HCT116 (cell line): ENCODE measurements at regions not wholly inside any gene's neighbourhood (a gene's known extent, or its start where the extent isn't known, plus 50 kb on each side); places are given as distances from the start of the nearest gene placed in this dataset.

Experiments
- ATAC-seq: fragments of 200-7000 bp; cut with Tn5 transposase; 2 replicates; pipeline ENCODE4 v1.9.1; 2020; ENCODE audit warnings: mild to moderate bottlenecking, moderate library complexity
- BruUV-seq: library from RNA; stranded (reverse); fragments of 400-500 nt; replicated peaks from 2 replicates; lab custom pipeline; 2021; lab: Mats Ljungman, UMichigan
- CTCF ChIA-PET: fragments of 300-600 bp; sonication (Branson Sonifier 250); formaldehyde crosslinking; loops from one replicate; lab custom pipeline; 2021; ENCODE audit warnings: antibody characterized with exemption; lab: Charles Lee
- POLR2A ChIA-PET: fragments of 300-600, 350-600 bp; sonication (Branson Sonifier 250); formaldehyde crosslinking; loops from one replicate; lab custom pipeline; 2021; ENCODE audit warnings: antibody characterized with exemption; lab: Charles Lee
- RAD21 ChIA-PET, 2 experiments: fragments of 300-600 bp; sonication (Branson Sonifier 250); formaldehyde crosslinking; loops; one replicate each; lab custom pipeline; 2023; ENCODE audit warnings: low total read pairs in 2 of 2; ENCODE audit not compliant: uncharacterized antibody in 2 of 2, unreplicated experiment in 2 of 2, low non-redundant PET in 1 of 2; lab: Charles Lee
- DNase-seq: peaks from one replicate; pipeline ENCODE4 v3.0.0-alpha.2; 2010; ENCODE audit warnings: low read depth, low spot score
- H2AFZ ChIP-seq: fragments of 200-600 bp; shearing (Covaris generic), sonication (generic); 2 replicates; pipeline ENCODE4 v1.6.1; 2017; ENCODE audit warnings: low read depth, mixed run types, mixed read lengths, antibody characterized with exemption, low read length; ENCODE audit not compliant: poor library complexity, severe bottlenecking
- H3K27ac ChIP-seq: 2 replicates; pipeline ENCODE4 v1.5.1; 2012; ENCODE audit warnings: low read depth, low read length
- H3K27me3 ChIP-seq: fragments of 200-600 bp; sonication (generic); 2 replicates; pipeline ENCODE4 v1.6.1; 2016; ENCODE audit warnings: mixed run types, low read length, mixed read lengths; ENCODE audit not compliant: insufficient read depth
- H3K36me3 ChIP-seq, 2 experiments: fragments of 200-500 bp in 1 of 2; fragments of 200-600 bp in 1 of 2; sonication (Bioruptor generic) in 1 of 2; sonication (generic) in 1 of 2; 2 replicates each; pipeline versions ENCODE4 v1.5.1 to v1.6.1; 2014 to 2016; ENCODE audit warnings: low read length in 2 of 2, inconsistent platforms in 1 of 2, mixed read lengths in 1 of 2, mixed run types in 1 of 2; ENCODE audit not compliant: insufficient read depth in 2 of 2, control insufficient read depth in 1 of 2
- H3K4me1 ChIP-seq, 2 experiments: fragments of 200-600 bp in 1 of 2; sonication (generic) in 1 of 2; 2 replicates each; pipeline versions ENCODE4 v1.5.1 to v1.6.1; 2012 to 2017; ENCODE audit warnings: low read length in 2 of 2, inconsistent platforms in 1 of 2, mild to moderate bottlenecking in 1 of 2, mixed read lengths in 1 of 2, mixed run types in 1 of 2, moderate library complexity in 1 of 2; ENCODE audit not compliant: insufficient read depth in 2 of 2, control insufficient read depth in 1 of 2
- H3K4me2 ChIP-seq: fragments of 200-600 bp; sonication (generic); 2 replicates; pipeline ENCODE4 v1.6.1; 2017; ENCODE audit warnings: mixed run types, low read length, mixed read lengths
- H3K4me3 ChIP-seq, 2 experiments: fragments of 200-600 bp in 1 of 2; sonication (generic) in 1 of 2; replicated peaks in 1 of 2; 2 replicates each; pipeline ENCODE4 v1.5.1; 2011 to 2016; ENCODE audit warnings: low read length in 2 of 2, control low read depth in 1 of 2, low read depth in 1 of 2, mild to moderate bottlenecking in 1 of 2, mixed read lengths in 1 of 2, mixed run types in 1 of 2
- H3K79me2 ChIP-seq: fragments of 200-600 bp; sonication (generic); 2 replicates; pipeline ENCODE4 v1.6.1; 2017; ENCODE audit warnings: mild to moderate bottlenecking, mixed run types, low read length, moderate library complexity, mixed read lengths; ENCODE audit not compliant: insufficient read depth
- H3K9ac ChIP-seq: fragments of 200-600 bp; sonication (generic); 2 replicates; pipeline ENCODE4 v1.6.1; 2016; ENCODE audit warnings: low read length, mixed read lengths
- H3K9me2 ChIP-seq: fragments of 200-600 bp; sonication (generic), shearing (Covaris generic); 2 replicates; pipeline ENCODE4 v1.6.1; 2017; ENCODE audit warnings: mixed run types, mild to moderate bottlenecking, moderate library complexity; ENCODE audit not compliant: insufficient read depth
- H3K9me3 ChIP-seq, 2 experiments: fragments of 200-500 bp in 1 of 2; fragments of 200-600 bp in 1 of 2; sonication (Bioruptor generic) in 1 of 2; sonication (generic) in 1 of 2; 2 replicates each; pipeline ENCODE4 v1.6.1; 2014 to 2017; ENCODE audit warnings: low read length in 2 of 2, mixed read lengths in 2 of 2, inconsistent platforms in 1 of 2, low read depth in 1 of 2, mild to moderate bottlenecking in 1 of 2, mixed run types in 1 of 2, moderate library complexity in 1 of 2; ENCODE audit not compliant: control insufficient read depth in 1 of 2, insufficient read depth in 1 of 2
- H4K20me1 ChIP-seq: fragments of 200-600 bp; sonication (generic), shearing (Covaris generic); 2 replicates; pipeline ENCODE4 v1.6.1; 2017; ENCODE audit warnings: mixed run types, mild to moderate bottlenecking, moderate library complexity; ENCODE audit not compliant: insufficient read depth
- ATF3 ChIP-seq: IDR thresholded peaks from 2 replicates; pipeline ENCODE4 v1.6.1; 2012
- CBX3 ChIP-seq: IDR thresholded peaks from 2 replicates; pipeline ENCODE4 v1.6.1; 2012; ENCODE audit warnings: low read depth
- EGR1 ChIP-seq: IDR thresholded peaks from 2 replicates; pipeline ENCODE4 v1.6.1; 2012; ENCODE audit warnings: low read depth
- ELF1 ChIP-seq: IDR thresholded peaks from 2 replicates; pipeline ENCODE4 v1.6.1; 2012; ENCODE audit warnings: low read depth, borderline replicate concordance
- EZH2 ChIP-seq: fragments of 200-600 bp; sonication (generic); IDR thresholded peaks from 2 replicates; pipeline ENCODE4 v1.6.1; 2017; ENCODE audit warnings: antibody characterized with exemption, mixed run types
- EZH2phosphoT487 ChIP-seq: fragments of 200-600 bp; IDR thresholded peaks from 2 replicates; pipeline ENCODE4 v1.6.1; 2018; ENCODE audit warnings: antibody characterized with exemption, borderline replicate concordance
- RAD21 ChIP-seq: IDR thresholded peaks from 2 replicates; pipeline ENCODE4 v1.6.1; 2012; ENCODE audit warnings: low read depth, mild to moderate bottlenecking
- REST ChIP-seq: IDR thresholded peaks from 2 replicates; pipeline ENCODE4 v1.6.1; 2012; ENCODE audit warnings: low read depth
- SP1 ChIP-seq: IDR thresholded peaks from 2 replicates; pipeline ENCODE4 v1.6.1; 2012; ENCODE audit warnings: low read depth
- SRF ChIP-seq: IDR thresholded peaks from 2 replicates; pipeline ENCODE4 v1.6.1; 2012; ENCODE audit warnings: low read depth
- YY1 ChIP-seq: IDR thresholded peaks from 2 replicates; pipeline ENCODE4 v1.6.1; 2011; ENCODE audit warnings: low read length, low read depth, moderate library complexity, mild to moderate bottlenecking; ENCODE audit not compliant: insufficient replicate concordance; ENCODE audit errors: extremely low read depth
- ZBTB33 ChIP-seq: IDR thresholded peaks from 2 replicates; pipeline ENCODE4 v1.6.1; 2011; ENCODE audit warnings: mild to moderate bottlenecking, low read length, moderate library complexity; ENCODE audit not compliant: insufficient replicate concordance; ENCODE audit errors: extremely low read depth
- ZNF274 ChIP-seq: fragments of 200-500 bp; sonication (Bioruptor generic); IDR thresholded peaks from 2 replicates; pipeline ENCODE4 v1.6.1; 2014; ENCODE audit warnings: mild to moderate bottlenecking, low read depth, low read length, inconsistent platforms
- intact Hi-C: fragments of 100-400 bp; cut with micrococcal nuclease; formaldehyde crosslinking; loops from 2 replicates; pipeline ENCODE4 v1.10.0; 2022

GRCh38 chr3:67289626-67290025 is 291.5 kb downstream of the KBTBD8 start:
- TF ChIP-seq ATF3 (no peak), SP1 (no peak), ELF1 (no peak), SRF (no peak), EZH2phosphoT487 (no peak), YY1 (no peak), EZH2 (no peak)
- ChIA-PET POLR2A (no interaction called here), CTCF (no interaction called here), RAD21 (no interaction called here)
- H3K4me1 ChIP-seq: no peaks in the 10 kb centered on the region
- intact Hi-C loops: no loop called here
- no peak overlapping the region for H3K4me3 ChIP-seq
- H3K27ac ChIP-seq: no peak overlapping the region
- DNase-seq (no peak), ATAC-seq (no peak)
- no peaks in the 10 kb centered on the region for H4K20me1 ChIP-seq
- H3K9me2 ChIP-seq: no peaks in the 10 kb centered on the region
- no peaks in the 10 kb centered on the region for H3K79me2 ChIP-seq
- no TSS peak for BruUV-seq
- H2AFZ ChIP-seq: no peak overlapping the region
- no peak overlapping the region for H3K9ac ChIP-seq
- no peaks in the 10 kb centered on the region; a peak in 1 of 4 replicates for H3K36me3 ChIP-seq
- no peak overlapping the region for H3K4me2 ChIP-seq
- H3K9me3 ChIP-seq: no peaks in the 10 kb centered on the region
- H3K27me3 ChIP-seq: peaks cover 7% of the 10 kb centered on the region; the same call in 1 of the 2 replicates

GRCh38 chr3:67290438-67290837 is 292.3 kb downstream of the KBTBD8 start:
- H2AFZ ChIP-seq: no peak overlapping the region
- no TSS peak for BruUV-seq
- intact Hi-C loops: no loop called here
- no peak overlapping the region for H3K9ac ChIP-seq
- no peak overlapping the region for H3K27ac ChIP-seq
- no peaks in the 10 kb centered on the region for H3K79me2 ChIP-seq
- CTCF ChIA-PET: no interaction called here
- POLR2A ChIA-PET: no interaction called here
- H3K36me3 ChIP-seq: no peaks in the 10 kb centered on the region; a peak in 1 of 4 replicates
- no peaks in the 10 kb centered on the region for H4K20me1 ChIP-seq
- no peaks in the 10 kb centered on the region for H3K9me3 ChIP-seq
- ATAC-seq (no peak), DNase-seq (no peak)
- H3K4me1 ChIP-seq: no peaks in the 10 kb centered on the region
- no peaks in the 10 kb centered on the region for H3K9me2 ChIP-seq
- peaks cover 7% of the 10 kb centered on the region; the same call in 1 of the 2 replicates for H3K27me3 ChIP-seq
- H3K4me3 ChIP-seq: no peak overlapping the region
- no peak overlapping the region for H3K4me2 ChIP-seq
- RAD21 ChIA-PET: no interaction called here
- TF ChIP-seq RAD21 (no peak), EGR1 (no peak), CBX3 (no peak), REST (no peak), ZNF274 (no peak), SRF (no peak), ELF1 (no peak), ZBTB33 (no peak)
